IPS-18a (cell line): ENCODE measurements at regions not wholly inside any gene's neighbourhood (a gene's known extent, or its start where the extent isn't known, plus 50 kb on each side); places are given as distances from the start of the nearest gene placed in this dataset.

Experiments used
- H3K27ac ChIP-seq: one replicate; pipeline ENCODE4 v1.5.1; 2013; ENCODE audit warnings: low read length
- H3K27me3 ChIP-seq: one replicate; pipeline ENCODE4 v1.6.1; 2013; ENCODE audit warnings: mild to moderate bottlenecking, low read length; ENCODE audit not compliant: control insufficient read depth, insufficient read depth
- H3K36me3 ChIP-seq: one replicate; pipeline ENCODE4 v1.6.1; 2013; ENCODE audit warnings: low read depth, low read length; ENCODE audit not compliant: control insufficient read depth
- H3K4me1 ChIP-seq: one replicate; pipeline ENCODE4 v1.6.1; 2013; ENCODE audit warnings: low read depth, low read length; ENCODE audit not compliant: control insufficient read depth
- H3K4me3 ChIP-seq: one replicate; pipeline ENCODE4 v1.5.1; 2013; ENCODE audit warnings: low read length
- H3K9ac ChIP-seq: one replicate; pipeline ENCODE4 v1.6.1; 2013; ENCODE audit warnings: mild to moderate bottlenecking, low read length, moderate library complexity
- H3K9me3 ChIP-seq: one replicate; pipeline ENCODE4 v1.6.1; 2013; ENCODE audit warnings: low read depth, low read length; ENCODE audit not compliant: control insufficient read depth

GRCh38 chr16:80009971-80010659, 409.6 kb upstream of the MAF start:
- Histone ChIP-seq H3K36me3 (no peaks in the 10 kb centered on the region), H3K27ac (no peak overlapping the region), H3K27me3 (no peaks in the 10 kb centered on the region), H3K4me3 (no peak overlapping the region), H3K9me3 (no peaks in the 10 kb centered on the region), H3K4me1 (no peaks in the 10 kb centered on the region), H3K9ac (no peak overlapping the region)

DNA sequence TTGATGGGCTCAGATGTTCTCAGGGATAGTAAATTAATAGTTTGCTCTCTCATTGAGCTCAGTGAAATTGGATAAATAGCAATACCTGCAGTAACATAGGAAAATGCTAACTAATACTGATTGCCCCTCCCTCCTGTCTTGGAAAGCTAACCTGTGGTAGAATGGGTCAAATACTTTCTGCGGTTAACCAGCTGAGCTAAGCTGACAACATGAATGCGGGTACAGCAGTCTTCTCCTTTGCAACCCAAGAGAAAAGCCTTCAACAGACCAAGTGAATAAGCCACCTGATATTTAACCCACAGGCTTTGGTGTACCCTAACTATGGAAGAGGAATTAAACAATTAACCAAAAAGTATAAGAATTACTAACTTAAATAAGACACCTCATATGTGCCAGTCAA, 408.3 kb upstream of the MAF start:
- no peak overlapping the region for H3K9ac ChIP-seq
- no peaks in the 10 kb centered on the region for H3K27me3 ChIP-seq
- no peaks in the 10 kb centered on the region for H3K4me1 ChIP-seq
- no peaks in the 10 kb centered on the region for H3K36me3 ChIP-seq
- no peak overlapping the region for H3K27ac ChIP-seq
- no peaks in the 10 kb centered on the region for H3K9me3 ChIP-seq
- H3K4me3 ChIP-seq, result no peak overlapping the region

DNA sequence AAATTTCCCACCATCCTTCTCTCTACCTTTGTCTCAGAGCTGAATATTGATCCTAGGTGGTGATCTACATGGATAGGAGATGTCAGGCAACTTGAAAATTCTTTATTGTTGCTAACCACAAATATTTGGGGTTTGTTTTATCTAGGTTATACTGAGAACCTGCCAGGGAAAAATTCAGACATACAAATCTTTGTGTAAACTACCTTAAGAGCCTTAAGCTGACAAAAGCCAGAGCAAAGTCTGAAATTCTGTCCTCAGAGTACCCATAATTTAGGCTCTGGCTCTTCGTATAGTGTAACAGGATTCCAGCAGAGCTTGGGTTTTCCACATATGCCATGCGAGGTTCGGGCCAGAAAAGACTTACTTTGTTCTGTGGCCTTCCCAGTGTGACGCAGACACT, 406.7 kb upstream of the MAF start:
- no peak overlapping the region for H3K9ac ChIP-seq
- no peak overlapping the region for H3K27ac ChIP-seq

GRCh38 chr16:80006241-80007215, 406.0 kb upstream of the MAF start:
- Histone ChIP-seq H3K27me3 (no peaks in the 10 kb centered on the region), H3K9me3 (no peaks in the 10 kb centered on the region), H3K36me3 (no peaks in the 10 kb centered on the region), H3K4me3 (no peak overlapping the region), H3K4me1 (no peaks in the 10 kb centered on the region), H3K27ac (no peak overlapping the region), H3K9ac (no peak overlapping the region)

More for the DNA sequence above, 406.7 kb upstream of the MAF start:
- Histone ChIP-seq H3K36me3 (no peaks in the 10 kb centered on the region), H3K4me3 (no peak overlapping the region), H3K9me3 (no peaks in the 10 kb centered on the region), H3K4me1 (no peaks in the 10 kb centered on the region), H3K27me3 (no peaks in the 10 kb centered on the region)

DNA sequence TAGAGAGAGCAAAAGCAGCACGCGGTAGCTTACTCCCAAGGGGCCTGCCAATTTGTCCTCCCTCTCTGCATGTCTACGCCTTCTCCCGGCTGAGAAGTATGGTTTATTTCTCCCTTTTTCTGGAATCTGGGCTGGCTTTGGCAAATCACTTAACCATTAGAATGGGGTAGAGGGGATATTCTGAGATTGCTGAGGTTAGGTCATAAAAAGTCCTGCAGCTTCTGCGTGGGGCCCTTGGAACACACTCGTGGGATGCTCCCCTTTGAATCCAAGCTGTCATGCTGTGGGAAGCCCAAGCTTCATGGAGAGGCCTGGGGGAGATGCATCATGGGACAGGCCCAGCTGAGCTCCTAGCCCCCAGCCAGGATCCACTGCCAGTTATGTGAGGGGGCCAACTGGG, 403.6 kb upstream of the MAF start:
- Histone ChIP-seq H3K9me3 (no peaks in the 10 kb centered on the region), H3K36me3 (no peaks in the 10 kb centered on the region), H3K27ac (no peak overlapping the region), H3K4me3 (no peak overlapping the region), H3K9ac (no peak overlapping the region), H3K4me1 (no peaks in the 10 kb centered on the region), H3K27me3 (no peaks in the 10 kb centered on the region)

DNA sequence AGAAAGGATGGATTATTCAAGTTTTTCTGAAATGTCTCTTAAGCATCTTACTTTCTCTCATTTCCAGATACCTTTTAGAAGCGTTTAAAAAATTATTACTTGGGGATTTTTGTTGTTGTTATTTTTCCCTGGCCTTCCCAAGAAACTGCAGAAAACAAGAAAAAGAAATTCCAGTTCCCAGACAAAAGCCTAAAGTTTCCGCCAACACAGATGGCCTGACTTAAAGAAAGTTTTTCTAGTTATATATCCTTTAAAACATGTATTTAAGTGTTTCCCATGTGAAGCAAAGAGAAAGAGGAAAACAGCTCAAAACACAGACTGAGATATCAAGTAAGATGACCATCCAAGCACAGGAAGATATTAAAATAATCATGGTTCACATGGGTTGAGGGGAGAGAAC, 401.7 kb upstream of the MAF start:
- Histone ChIP-seq H3K27me3 (no peaks in the 10 kb centered on the region), H3K9me3 (no peaks in the 10 kb centered on the region)

DNA sequence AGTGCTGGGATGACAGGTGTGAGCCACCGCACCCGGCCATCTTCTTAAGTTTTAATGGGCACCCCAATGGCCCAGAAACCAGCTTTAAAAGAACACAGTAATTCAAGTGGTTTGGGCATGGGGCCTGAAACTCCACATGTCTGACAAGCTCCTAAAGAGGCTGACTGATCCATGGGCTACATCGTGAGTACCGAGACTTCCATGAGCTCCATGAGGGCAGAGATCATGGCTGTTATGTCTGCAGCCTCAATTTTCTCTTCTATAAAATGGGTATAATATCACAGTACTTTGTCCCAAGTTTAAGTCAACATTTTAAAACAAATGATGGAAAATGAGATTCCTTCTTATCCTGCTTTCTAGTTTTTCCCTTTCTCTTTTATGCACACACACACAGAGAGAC, 397.6 kb upstream of the MAF start:
- H3K27ac ChIP-seq, result no peak overlapping the region
- no peaks in the 10 kb centered on the region for H3K27me3 ChIP-seq
- H3K4me3 ChIP-seq, result no peak overlapping the region
- H3K36me3 ChIP-seq, result no peaks in the 10 kb centered on the region
- H3K4me1 ChIP-seq, result peaks cover 6% of the 10 kb centered on the region
- H3K9me3 ChIP-seq, result no peaks in the 10 kb centered on the region
- no peak overlapping the region for H3K9ac ChIP-seq

More for the DNA sequence above, 401.7 kb upstream of the MAF start:
- Histone ChIP-seq H3K4me3 (no peak overlapping the region), H3K27ac (no peak overlapping the region), H3K36me3 (no peaks in the 10 kb centered on the region), H3K4me1 (no peaks in the 10 kb centered on the region), H3K9ac (no peak overlapping the region)

- Histone ChIP-seq H3K4me3 (no peak overlapping the region), H3K9me3 (no peaks in the 10 kb centered on the region), H3K27ac (no peak overlapping the region), H3K9ac (no peak overlapping the region), H3K4me1 (peaks cover 6% of the 10 kb centered on the region), H3K27me3 (no peaks in the 10 kb centered on the region), H3K36me3 (no peaks in the 10 kb centered on the region)
Measured at GRCh38 chr16:79997257-79997656, 396.7 kb upstream of the MAF start.

DNA sequence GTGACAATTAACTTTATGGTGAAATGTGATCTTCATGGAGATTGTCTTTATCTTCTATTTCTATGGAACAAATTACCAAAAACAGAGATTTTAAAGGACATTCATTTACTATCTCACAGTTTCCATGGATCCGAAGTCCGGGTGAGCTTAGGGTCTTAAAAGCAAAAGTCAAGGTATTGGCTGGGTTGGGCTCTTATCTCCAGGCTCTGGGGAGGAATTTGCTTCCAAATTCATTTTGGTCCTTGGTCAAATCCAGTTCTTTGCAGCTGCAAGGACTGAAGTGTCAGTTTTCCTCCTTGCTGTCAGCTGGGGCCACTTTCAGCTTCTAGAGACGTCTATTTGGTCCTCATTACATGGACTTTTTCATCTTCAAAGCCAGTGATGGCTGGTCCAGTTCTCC, 395.8 kb upstream of the MAF start:
- peaks cover 6% of the 10 kb centered on the region for H3K4me1 ChIP-seq
- no peak overlapping the region for H3K27ac ChIP-seq
- H3K9ac ChIP-seq, result no peak overlapping the region
- no peaks in the 10 kb centered on the region for H3K9me3 ChIP-seq
- H3K27me3 ChIP-seq, result no peaks in the 10 kb centered on the region
- no peaks in the 10 kb centered on the region for H3K36me3 ChIP-seq
- H3K4me3 ChIP-seq, result no peak overlapping the region

GRCh38 chr16:79995315-79995714, 394.8 kb upstream of the MAF start:
- H3K27ac ChIP-seq, result no peak overlapping the region
- H3K27me3 ChIP-seq, result no peaks in the 10 kb centered on the region
- no peaks in the 10 kb centered on the region for H3K9me3 ChIP-seq
- H3K9ac ChIP-seq, result no peak overlapping the region
- H3K36me3 ChIP-seq, result no peaks in the 10 kb centered on the region
- peaks cover 6% of the 10 kb centered on the region for H3K4me1 ChIP-seq
- no peak overlapping the region for H3K4me3 ChIP-seq

- H3K9me3 ChIP-seq, result no peaks in the 10 kb centered on the region
- H3K36me3 ChIP-seq, result no peaks in the 10 kb centered on the region
- H3K9ac ChIP-seq, result no peak overlapping the region
- no peak overlapping the region for H3K27ac ChIP-seq
- H3K27me3 ChIP-seq, result no peaks in the 10 kb centered on the region
- peaks cover 6% of the 10 kb centered on the region for H3K4me1 ChIP-seq
- H3K4me3 ChIP-seq, result no peak overlapping the region
Measured at GRCh38 chr16:79994418-79994817, 393.9 kb upstream of the MAF start.
